ENCODE measurements at regions not wholly inside any gene's neighbourhood (a gene's known extent, or its start where the extent isn't known, plus 50 kb on each side); places are given as distances from the start of the nearest gene placed in this dataset.
A peak's percentile ranks its signal among the peaks of the same experiment; 100 is the strongest.

- H2AFZ ChIP-seq (ENCODE audit: low read length): no peak overlapping the region
- peaks cover 33% of the 10 kb centered on the region; the same call in 1 of the 2 replicates for H3K27me3 ChIP-seq (ENCODE audit: low read length)
- H3F3A ChIP-seq (ENCODE audit: low read length, unreplicated experiment): no peaks in the 10 kb centered on the region
- H3K4me3 ChIP-seq (ENCODE audit: low read length): no peak overlapping the region
- no peaks in the 10 kb centered on the region for H3K79me2 ChIP-seq (ENCODE audit: low read length)
- TF ChIP-seq, protein P1, sequence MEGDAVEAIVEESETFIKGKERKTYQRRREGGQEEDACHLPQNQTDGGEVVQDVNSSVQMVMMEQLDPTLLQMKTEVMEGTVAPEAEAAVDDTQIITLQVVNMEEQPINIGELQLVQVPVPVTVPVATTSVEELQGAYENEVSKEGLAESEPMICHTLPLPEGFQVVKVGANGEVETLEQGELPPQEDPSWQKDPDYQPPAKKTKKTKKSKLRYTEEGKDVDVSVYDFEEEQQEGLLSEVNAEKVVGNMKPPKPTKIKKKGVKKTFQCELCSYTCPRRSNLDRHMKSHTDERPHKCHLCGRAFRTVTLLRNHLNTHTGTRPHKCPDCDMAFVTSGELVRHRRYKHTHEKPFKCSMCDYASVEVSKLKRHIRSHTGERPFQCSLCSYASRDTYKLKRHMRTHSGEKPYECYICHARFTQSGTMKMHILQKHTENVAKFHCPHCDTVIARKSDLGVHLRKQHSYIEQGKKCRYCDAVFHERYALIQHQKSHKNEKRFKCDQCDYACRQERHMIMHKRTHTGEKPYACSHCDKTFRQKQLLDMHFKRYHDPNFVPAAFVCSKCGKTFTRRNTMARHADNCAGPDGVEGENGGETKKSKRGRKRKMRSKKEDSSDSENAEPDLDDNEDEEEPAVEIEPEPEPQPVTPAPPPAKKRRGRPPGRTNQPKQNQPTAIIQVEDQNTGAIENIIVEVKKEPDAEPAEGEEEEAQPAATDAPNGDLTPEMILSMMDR (conservative IDR thresholded peaks at IDR 0.05; ENCODE audit: low read depth, low read length): peak; percentile 52; the same call in 1 of the 2 replicates
- TF ChIP-seq EZH2phosphoT487 (IDR thresholded peaks at IDR 0.05; ENCODE audit: borderline replicate concordance, low read length): no peak
- peak; percentile 34 for DNase-seq
- H3K9me2 ChIP-seq (replicated peaks; ENCODE audit: low read length): no peaks in the 10 kb centered on the region
- H3K4me2 ChIP-seq (ENCODE audit: low read length): no peak overlapping the region
- no peak overlapping the region for H3K9ac ChIP-seq (ENCODE audit: low read length)
- CTCF ChIA-PET: no interaction called here
- H3K27ac ChIP-seq (ENCODE audit: low read length): no peak overlapping the region
- no peaks in the 10 kb centered on the region for H3K9me3 ChIP-seq (ENCODE audit: low read length)
- BruUV-seq (replicated peaks): no TSS peak
- intact Hi-C loops (cut with micrococcal nuclease): no loop called here
- no peaks in the 10 kb centered on the region for H4K20me1 ChIP-seq (ENCODE audit: low read length)
- POLR2A ChIA-PET (ENCODE audit: unreplicated experiment): no interaction called here
- H3K4me1 ChIP-seq (ENCODE audit: insufficient read depth, low read length): no peaks in the 10 kb centered on the region
- H3K36me3 ChIP-seq (ENCODE audit: low read depth, low read length): no peaks in the 10 kb centered on the region
- peak; percentile 64; the same call in 1 of the 2 replicates for ATAC-seq
Observed at GRCh38 chr14:22047115-22047514, 373.5 kb upstream of the OR4E1 start.

DNA sequence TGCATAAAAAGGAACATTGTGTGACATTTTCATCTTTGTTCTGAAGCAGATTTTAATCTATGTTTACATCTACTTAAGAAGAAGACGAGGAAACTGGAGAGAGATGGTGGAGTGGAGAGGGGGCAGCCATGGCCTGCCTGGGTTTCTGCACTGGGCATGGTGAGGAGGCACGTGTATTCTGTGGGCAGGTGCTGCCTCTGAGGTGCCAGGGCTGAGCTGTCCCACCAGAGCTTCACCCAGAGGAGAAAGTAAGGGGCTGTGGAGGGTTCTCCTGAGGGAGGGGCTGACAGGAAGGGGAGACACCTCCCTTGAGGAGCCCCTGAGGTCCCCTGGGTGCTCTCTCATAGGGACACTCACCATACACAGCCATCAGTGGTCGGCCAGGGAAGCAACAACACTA, 372.4 kb upstream of the OR4E1 start:
- intact Hi-C loops (cut with micrococcal nuclease): no loop called here
- no peaks in the 10 kb centered on the region for H3K79me2 ChIP-seq (ENCODE audit: low read length)
- H3K4me2 ChIP-seq (ENCODE audit: low read length): no peak overlapping the region
- peaks cover 36% of the 10 kb centered on the region; the same call in 1 of the 2 replicates for H3K27me3 ChIP-seq (ENCODE audit: low read length)
- H3K9ac ChIP-seq (ENCODE audit: low read length): no peak overlapping the region
- BruUV-seq (replicated peaks): no TSS peak
- ChIA-PET POLR2A (ENCODE audit: unreplicated experiment) (no interaction called here), CTCF (no interaction called here)
- no peaks in the 10 kb centered on the region for H3K9me3 ChIP-seq (ENCODE audit: low read length)
- H3K36me3 ChIP-seq (ENCODE audit: low read depth, low read length): no peaks in the 10 kb centered on the region
- TF ChIP-seq EZH2 (IDR thresholded peaks at IDR 0.05; ENCODE audit: low read length, unreplicated experiment) (no peak), EZH2phosphoT487 (IDR thresholded peaks at IDR 0.05; ENCODE audit: borderline replicate concordance, low read length) (no peak)
- TF ChIP-seq, protein P1 (conservative IDR thresholded peaks at IDR 0.05; ENCODE audit: low read depth, low read length): no peak
- no peaks in the 10 kb centered on the region for H4K20me1 ChIP-seq (ENCODE audit: low read length)
- ATAC-seq: no peak
- no peak for DNase-seq
- no peaks in the 10 kb centered on the region for H3K4me1 ChIP-seq (ENCODE audit: insufficient read depth, low read length)
- H3K9me2 ChIP-seq (replicated peaks; ENCODE audit: low read length): no peaks in the 10 kb centered on the region
- no peak overlapping the region for H3K27ac ChIP-seq (ENCODE audit: low read length)
- H2AFZ ChIP-seq (ENCODE audit: low read length): no peak overlapping the region
- H3F3A ChIP-seq (ENCODE audit: low read length, unreplicated experiment): no peaks in the 10 kb centered on the region
- no peak overlapping the region for H3K4me3 ChIP-seq (ENCODE audit: low read length)

DNA sequence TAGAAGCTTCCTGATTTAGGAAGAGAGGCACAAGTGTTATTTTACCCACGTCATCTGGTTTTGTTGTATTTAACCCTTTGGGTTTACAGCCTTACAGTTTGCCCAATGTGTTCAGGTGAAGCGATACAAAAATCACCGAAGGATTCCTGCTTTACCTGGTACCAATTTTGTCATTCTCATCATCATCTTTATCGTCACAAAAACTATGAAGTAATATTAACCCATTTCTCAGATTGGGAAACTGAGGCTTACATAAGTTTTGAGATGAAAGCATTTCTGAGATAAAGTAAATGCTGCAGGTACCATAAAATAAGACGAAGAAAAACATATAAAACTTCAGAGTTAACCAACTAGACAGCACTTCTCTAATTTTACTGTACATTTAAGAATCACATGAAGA, 370.6 kb upstream of the OR4E1 start:
- H3K4me2 ChIP-seq (ENCODE audit: low read length): no peak overlapping the region
- no TSS peak for BruUV-seq (replicated peaks)
- no peak for TF ChIP-seq EZH2phosphoT487 (IDR thresholded peaks at IDR 0.05; ENCODE audit: borderline replicate concordance, low read length)
- TF ChIP-seq EZH2 (IDR thresholded peaks at IDR 0.05; ENCODE audit: low read length, unreplicated experiment): no peak
- TF ChIP-seq, protein P1 (conservative IDR thresholded peaks at IDR 0.05; ENCODE audit: low read depth, low read length): no peak
- H3K9me2 ChIP-seq (replicated peaks; ENCODE audit: low read length): no peaks in the 10 kb centered on the region
- POLR2A ChIA-PET (ENCODE audit: unreplicated experiment): no interaction called here
- no peaks in the 10 kb centered on the region for H3K36me3 ChIP-seq (ENCODE audit: low read depth, low read length)
- peaks cover 25% of the 10 kb centered on the region; the same call in 1 of the 2 replicates for H3K27me3 ChIP-seq (ENCODE audit: low read length)
- no peak for DNase-seq
- no peaks in the 10 kb centered on the region for H3F3A ChIP-seq (ENCODE audit: low read length, unreplicated experiment)
- H4K20me1 ChIP-seq (ENCODE audit: low read length): no peaks in the 10 kb centered on the region
- intact Hi-C loops (cut with micrococcal nuclease): no loop called here
- no peak for ATAC-seq
- H2AFZ ChIP-seq (ENCODE audit: low read length): no peak overlapping the region
- H3K9me3 ChIP-seq (ENCODE audit: low read length): no peaks in the 10 kb centered on the region
- no peaks in the 10 kb centered on the region for H3K4me1 ChIP-seq (ENCODE audit: insufficient read depth, low read length)
- no peaks in the 10 kb centered on the region for H3K79me2 ChIP-seq (ENCODE audit: low read length)
- H3K4me3 ChIP-seq (ENCODE audit: low read length): no peak overlapping the region
- no peak overlapping the region for H3K27ac ChIP-seq (ENCODE audit: low read length)
- no peak overlapping the region for H3K9ac ChIP-seq (ENCODE audit: low read length)
- CTCF ChIA-PET: no interaction called here
